ENCODE measurements at regions not wholly inside any gene's neighbourhood (a gene's known extent, or its start where the extent isn't known, plus 50 kb on each side); places are given as distances from the start of the nearest gene placed in this dataset.
"Not testable (repeated sequence)": the region's sequence is repeated elsewhere in the genome, so short reads cannot be mapped to it uniquely, and the experiment has no call there.

GRCh38 chr22:38375784-38376183, 58.6 kb upstream of the CSNK1E start:
- not testable (repeated sequence) for DNase-seq

GRCh38 chr22:38375005-38375404, 57.8 kb upstream of the CSNK1E start:
- not testable (repeated sequence) for DNase-seq

- DNase-seq: not testable (repeated sequence)
These were observed 57.2 kb upstream of the CSNK1E start for GRCh38 chr22:38374433-38374831.

- DNase-seq: not testable (repeated sequence)
These were observed 56.7 kb upstream of the CSNK1E start for GRCh38 chr22:38373783-38374432.

GRCh38 chr22:38372665-38373064, 55.4 kb upstream of the CSNK1E start:
- DNase-seq: not testable (repeated sequence)

GRCh38 chr22:38370490-38370889, 53.3 kb upstream of the CSNK1E start:
- not testable (repeated sequence) for DNase-seq

- peak in 2 of 4 experiments; percentile 55 to 56 for DNase-seq
These were observed 51.9 kb upstream of the CSNK1E start for GRCh38 chr22:38369132-38369531.

All from suppressor macrophage (primary cell).